ENCODE measurements at regions not wholly inside any gene's neighbourhood (a gene's known extent, or its start where the extent isn't known, plus 50 kb on each side); places are given as distances from the start of the nearest gene placed in this dataset.
A peak's percentile ranks its signal among the peaks of the same experiment; 100 is the strongest.

DNA sequence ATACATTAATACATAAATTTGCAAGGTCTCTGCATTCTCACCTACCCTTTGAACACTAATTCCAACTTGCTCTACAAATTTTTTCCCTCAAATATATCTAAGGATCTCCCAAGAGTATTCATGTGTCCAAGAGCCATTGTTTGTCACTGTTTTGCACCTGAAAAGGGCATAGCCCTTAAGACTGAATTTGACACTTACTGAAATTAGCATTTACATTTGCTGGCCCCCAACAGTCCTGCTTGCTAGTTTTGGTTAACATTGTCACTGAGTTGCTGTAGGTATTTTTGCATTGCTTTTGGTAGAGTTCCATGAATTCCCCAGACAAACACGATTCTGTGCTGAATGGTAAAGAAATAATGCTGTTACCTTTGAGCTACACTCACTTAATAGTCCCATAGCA is 57.3 kb downstream of the KCNA4 start:
- H3K27me3 ChIP-seq: no peaks in the 10 kb centered on the region
- H3K36me3 ChIP-seq: no peaks in the 10 kb centered on the region
- no peaks in the 10 kb centered on the region for H3K9me3 ChIP-seq
- no peak for DNase-seq
- H3K4me3 ChIP-seq: no peak overlapping the region

GRCh38 chr11:29957431-29957830 is 59.4 kb downstream of the KCNA4 start:
- no peak overlapping the region for H3K4me3 ChIP-seq
- no peaks in the 10 kb centered on the region for H3K27me3 ChIP-seq
- H3K9me3 ChIP-seq: no peaks in the 10 kb centered on the region
- H3K36me3 ChIP-seq: no peaks in the 10 kb centered on the region
- DNase-seq: no peak

GRCh38 chr11:29956076-29956556 is 60.7 kb downstream of the KCNA4 start:
- no peak overlapping the region for H3K4me3 ChIP-seq
- H3K36me3 ChIP-seq: no peaks in the 10 kb centered on the region
- no peaks in the 10 kb centered on the region for H3K27me3 ChIP-seq
- no peak for DNase-seq
- no peaks in the 10 kb centered on the region for H3K9me3 ChIP-seq

- no peak for DNase-seq
- H3K9me3 ChIP-seq: no peaks in the 10 kb centered on the region
- no peaks in the 10 kb centered on the region for H3K36me3 ChIP-seq
- H3K4me3 ChIP-seq: no peak overlapping the region
- H3K27me3 ChIP-seq: no peaks in the 10 kb centered on the region
Observed at GRCh38 chr11:29943347-29943746, 73.5 kb downstream of the KCNA4 start.

DNA sequence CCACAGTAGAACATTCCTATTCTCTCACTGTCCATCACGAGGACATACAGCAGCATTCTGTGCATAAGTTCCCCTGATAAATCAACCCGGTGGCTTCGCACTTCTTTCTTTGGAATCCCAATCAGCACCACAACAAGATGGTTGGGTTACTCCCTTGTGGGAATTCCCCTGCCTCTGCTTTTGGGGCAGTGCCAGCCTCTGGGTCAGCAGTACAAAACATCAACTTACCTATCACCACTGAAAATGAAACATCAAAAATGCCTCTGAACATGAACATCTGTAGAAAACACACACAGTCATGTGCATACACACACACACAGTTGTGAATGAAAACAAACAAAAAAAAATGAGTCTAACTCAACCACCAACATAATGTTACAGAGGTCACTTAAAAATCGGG is 79.3 kb downstream of the KCNA4 start:
- Histone ChIP-seq H3K9me3 (no peaks in the 10 kb centered on the region), H3K4me3 (no peak overlapping the region), H3K27me3 (no peaks in the 10 kb centered on the region), H3K36me3 (no peaks in the 10 kb centered on the region)
- DNase-seq: no peak

- Histone ChIP-seq H3K27me3 (no peaks in the 10 kb centered on the region), H3K36me3 (no peaks in the 10 kb centered on the region), H3K9me3 (no peaks in the 10 kb centered on the region), H3K4me3 (no peak overlapping the region)
- DNase-seq: no peak
Observed at GRCh38 chr11:29934115-29934638, 82.7 kb downstream of the KCNA4 start.

DNA sequence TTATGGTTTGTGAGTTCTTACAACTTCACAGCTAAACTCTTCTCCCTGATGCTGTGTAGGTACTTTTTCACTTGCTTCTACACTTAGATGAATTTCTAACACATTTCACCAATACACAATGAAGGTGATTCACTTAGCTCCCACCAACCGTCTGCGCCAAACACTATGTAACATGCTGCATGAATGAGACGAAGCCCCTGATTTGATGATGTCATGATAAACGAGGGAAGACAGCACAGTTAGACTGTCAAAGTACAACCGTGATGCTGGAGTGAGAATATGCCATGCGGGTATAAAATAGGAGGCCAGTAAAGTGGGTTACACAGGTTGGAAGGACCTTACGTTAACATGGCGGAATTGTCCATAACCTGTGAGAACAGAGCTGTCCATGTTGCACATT is 100.8 kb downstream of the KCNA4 start:
- Histone ChIP-seq H3K4me3 (no peak overlapping the region), H3K27me3 (no peaks in the 10 kb centered on the region), H3K36me3 (no peaks in the 10 kb centered on the region), H3K9me3 (no peaks in the 10 kb centered on the region)
- DNase-seq: no peak

- Histone ChIP-seq H3K9me3 (no peaks in the 10 kb centered on the region), H3K4me3 (no peak overlapping the region), H3K36me3 (no peaks in the 10 kb centered on the region), H3K27me3 (no peaks in the 10 kb centered on the region)
- DNase-seq: peak; percentile 5
Observed at GRCh38 chr11:29914203-29914930, 102.5 kb downstream of the KCNA4 start.

GRCh38 chr11:29913352-29913751 is 103.5 kb downstream of the KCNA4 start:
- H3K36me3 ChIP-seq: no peaks in the 10 kb centered on the region
- no peak overlapping the region for H3K4me3 ChIP-seq
- H3K27me3 ChIP-seq: no peaks in the 10 kb centered on the region
- DNase-seq: no peak
- H3K9me3 ChIP-seq: no peaks in the 10 kb centered on the region

DNA sequence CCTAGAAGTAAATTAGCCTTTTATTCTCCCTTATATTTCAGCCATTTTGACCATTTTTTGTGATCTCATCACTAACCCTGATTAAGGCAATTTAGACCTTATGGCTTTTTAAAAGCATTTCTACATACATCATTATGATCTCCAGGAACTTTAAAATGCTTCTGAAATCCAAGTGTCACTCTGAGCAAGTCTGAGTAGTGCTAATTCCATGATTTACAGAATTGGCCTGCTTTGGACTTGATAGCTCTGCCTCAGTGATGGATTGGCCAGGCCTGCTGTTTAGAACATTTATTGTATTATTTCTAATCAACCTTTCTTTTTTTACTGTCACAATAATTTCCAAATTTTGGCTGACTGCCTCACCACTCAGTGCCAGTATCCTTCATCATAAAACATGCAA is 116.4 kb downstream of the KCNA4 start:
- H3K36me3 ChIP-seq: no peaks in the 10 kb centered on the region
- H3K9me3 ChIP-seq: no peaks in the 10 kb centered on the region
- H3K27me3 ChIP-seq: no peaks in the 10 kb centered on the region
- no peak for DNase-seq
- no peak overlapping the region for H3K4me3 ChIP-seq

GRCh38 chr11:29879560-29879959 is 137.3 kb downstream of the KCNA4 start:
- no peaks in the 10 kb centered on the region for H3K27me3 ChIP-seq
- no peaks in the 10 kb centered on the region for H3K36me3 ChIP-seq
- H3K9me3 ChIP-seq: no peaks in the 10 kb centered on the region
- DNase-seq: no peak
- no peak overlapping the region for H3K4me3 ChIP-seq

DNA sequence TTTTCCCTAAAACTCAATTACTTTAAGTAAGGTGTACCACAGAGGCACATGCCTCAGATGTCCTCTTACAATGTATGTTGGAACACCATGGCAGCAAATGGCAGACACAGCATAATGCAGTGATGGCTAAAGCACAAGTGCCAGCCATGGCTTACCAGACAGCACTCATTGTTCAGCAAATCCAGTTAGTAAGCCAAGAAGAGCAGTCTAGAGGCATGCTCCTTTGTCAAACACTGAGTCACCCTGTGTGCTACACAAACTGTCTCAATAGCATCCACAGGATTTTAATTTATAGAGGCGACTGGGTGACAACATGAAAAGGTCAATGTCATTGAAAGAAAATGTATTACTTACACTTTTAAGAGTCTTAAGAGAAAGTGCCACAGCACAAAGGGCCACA is 140.6 kb downstream of the KCNA4 start:
- no peaks in the 10 kb centered on the region for H3K9me3 ChIP-seq
- DNase-seq: no peak

GRCh38 chr11:29847219-29847618 is 169.6 kb downstream of the KCNA4 start:
- H3K4me3 ChIP-seq: no peak overlapping the region
- H3K27me3 ChIP-seq: no peaks in the 10 kb centered on the region
- H3K36me3 ChIP-seq: no peaks in the 10 kb centered on the region
- DNase-seq: no peak
- no peaks in the 10 kb centered on the region for H3K9me3 ChIP-seq

More for the DNA sequence above, 140.6 kb downstream of the KCNA4 start:
- H3K36me3 ChIP-seq: no peaks in the 10 kb centered on the region
- no peaks in the 10 kb centered on the region for H3K27me3 ChIP-seq
- H3K4me3 ChIP-seq: no peak overlapping the region

DNA sequence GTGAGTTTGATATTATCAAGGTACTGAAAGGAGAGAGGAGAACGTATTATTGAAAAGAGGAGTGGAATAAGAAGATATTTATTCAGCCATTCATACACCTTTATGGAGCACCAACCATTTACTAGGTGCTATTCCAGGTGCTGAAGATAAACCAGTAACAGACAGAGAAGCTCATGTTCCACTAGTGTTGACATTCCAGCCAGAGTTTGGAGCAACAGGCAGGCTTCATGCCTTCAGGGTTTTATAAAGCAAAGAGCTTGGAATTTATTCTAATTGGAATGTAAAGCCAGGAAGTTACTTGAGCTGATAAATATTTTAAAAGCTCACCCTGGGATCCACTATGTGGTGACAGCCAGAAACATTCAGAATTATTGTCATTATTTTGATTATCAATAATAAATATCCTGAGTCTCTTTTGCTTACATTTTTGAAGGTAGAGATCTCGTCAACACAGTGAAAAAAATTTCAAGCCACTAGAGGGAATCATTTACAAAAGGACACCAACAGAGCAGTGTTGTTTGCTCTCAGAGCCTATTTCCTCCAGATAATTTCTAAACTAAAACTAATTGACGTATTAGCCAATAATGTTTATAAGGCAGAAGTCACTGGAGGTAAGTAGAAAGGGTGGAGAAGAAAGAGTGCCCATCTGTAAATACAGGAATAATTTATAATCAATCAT is 172.0 kb downstream of the KCNA4 start:
- no peak overlapping the region for H3K4me3 ChIP-seq
- DNase-seq: no peak
- no peaks in the 10 kb centered on the region for H3K9me3 ChIP-seq
- H3K27me3 ChIP-seq: no peaks in the 10 kb centered on the region
- H3K36me3 ChIP-seq: no peaks in the 10 kb centered on the region

DNA sequence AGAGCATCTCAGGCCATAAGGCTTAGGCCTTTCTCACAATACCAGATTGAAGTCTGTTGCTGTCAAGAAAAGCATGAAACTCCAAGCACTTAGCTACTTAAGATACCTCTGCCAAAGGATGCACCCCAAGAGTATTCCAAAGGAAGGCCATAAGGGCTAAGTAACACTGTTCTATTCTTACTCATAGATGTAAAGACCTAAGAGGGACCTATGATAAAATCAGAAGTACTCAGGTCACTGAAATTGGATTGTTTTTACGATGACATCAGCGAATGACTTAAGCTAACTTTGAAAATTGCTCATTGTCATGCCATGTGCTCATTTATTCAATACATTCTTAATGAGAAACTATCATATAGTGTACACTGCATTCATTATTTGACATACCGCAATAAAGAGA is 172.8 kb downstream of the KCNA4 start:
- Histone ChIP-seq H3K27me3 (no peaks in the 10 kb centered on the region), H3K4me3 (no peak overlapping the region), H3K9me3 (no peaks in the 10 kb centered on the region), H3K36me3 (no peaks in the 10 kb centered on the region)
- DNase-seq: no peak

DNA sequence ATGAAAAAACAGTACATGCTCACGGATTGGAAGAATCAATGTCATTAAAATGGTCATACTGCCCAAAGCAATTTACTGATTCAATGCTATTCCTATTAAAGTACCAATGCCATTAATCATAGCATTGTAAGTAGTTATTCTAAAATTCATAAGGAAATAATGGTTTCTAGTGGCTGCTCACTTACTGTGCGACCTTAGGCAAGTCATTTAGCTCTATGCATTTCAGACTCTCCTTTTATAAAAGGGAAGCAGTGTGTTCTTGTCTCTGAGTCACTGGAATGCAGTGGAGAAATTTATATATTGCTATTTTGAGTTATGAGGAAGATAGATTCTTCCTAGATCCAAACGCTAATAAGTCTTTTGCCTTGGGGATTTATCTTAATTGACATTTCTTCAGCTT is 174.8 kb downstream of the KCNA4 start:
- H3K9me3 ChIP-seq: no peaks in the 10 kb centered on the region
- DNase-seq: no peak
- no peaks in the 10 kb centered on the region for H3K36me3 ChIP-seq
- H3K27me3 ChIP-seq: no peaks in the 10 kb centered on the region
- no peak overlapping the region for H3K4me3 ChIP-seq

- Histone ChIP-seq H3K9me3 (no peaks in the 10 kb centered on the region), H3K27me3 (no peaks in the 10 kb centered on the region), H3K36me3 (no peaks in the 10 kb centered on the region), H3K4me3 (no peak overlapping the region)
- DNase-seq: no peak
Observed at GRCh38 chr11:29826878-29827277, 190.0 kb downstream of the KCNA4 start.

DNA sequence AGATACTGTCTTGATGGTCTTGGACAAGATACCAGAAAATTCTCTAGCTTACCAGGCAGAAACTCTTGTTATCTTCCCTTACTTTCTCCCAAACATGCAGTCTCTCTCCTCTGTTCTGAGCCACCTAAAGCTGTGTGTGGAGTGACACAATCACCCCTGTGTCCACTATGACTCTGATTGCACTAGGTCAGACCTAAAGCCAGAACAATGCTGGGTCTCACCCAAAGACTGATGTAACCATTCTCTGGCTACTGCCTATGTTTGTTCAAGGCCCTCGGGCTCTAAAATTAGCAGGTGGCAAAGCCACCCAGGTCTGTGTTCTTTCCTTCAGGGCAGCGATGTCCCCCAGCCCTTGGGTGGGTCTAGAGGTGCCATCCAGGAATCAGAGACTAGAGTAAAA is 200.5 kb downstream of the KCNA4 start:
- H3K27me3 ChIP-seq: no peaks in the 10 kb centered on the region
- no peaks in the 10 kb centered on the region for H3K36me3 ChIP-seq
- H3K4me3 ChIP-seq: no peak overlapping the region
- no peaks in the 10 kb centered on the region for H3K9me3 ChIP-seq
- no peak for DNase-seq
